Mucosa of gallbladder (tissue), 1 donor: ENCODE measurements at regions not wholly inside any gene's neighbourhood (a gene's known extent, or its start where the extent isn't known, plus 50 kb on each side); places are given as distances from the start of the nearest gene placed in this dataset.
A peak's percentile ranks its signal among the peaks of the same experiment; 100 is the strongest.

ENCODE experiments used
- DNase-seq: peaks from one replicate; pipeline ENCODE4 v3.0.0-alpha.2; 2020; ENCODE audit warnings: low spot score
- donor health status: DM: no; HTN: no; CAD: no.

GRCh38 chr6:14806101-14806500 is 439.8 kb upstream of the JARID2 start:
- no peak for DNase-seq

- DNase-seq: no peak
Measured at GRCh38 chr6:14807130-14807529, 438.7 kb upstream of the JARID2 start.

GRCh38 chr6:14807971-14808370 is 437.9 kb upstream of the JARID2 start:
- no peak for DNase-seq

GRCh38 chr6:14810021-14810420 is 435.8 kb upstream of the JARID2 start:
- DNase-seq: no peak

GRCh38 chr6:14811775-14812428 is 434.0 kb upstream of the JARID2 start:
- no peak for DNase-seq

- DNase-seq: no peak
Measured at GRCh38 chr6:14814016-14814415, 431.9 kb upstream of the JARID2 start.

- DNase-seq: no peak
Measured at GRCh38 chr6:14816116-14816859, 429.6 kb upstream of the JARID2 start.

GRCh38 chr6:14817074-14817473 is 428.8 kb upstream of the JARID2 start:
- no peak for DNase-seq

- DNase-seq: peak; percentile 80
Measured at GRCh38 chr6:14818422-14818884, 427.4 kb upstream of the JARID2 start.

GRCh38 chr6:14819001-14819400 is 426.9 kb upstream of the JARID2 start:
- no peak for DNase-seq

GRCh38 chr6:14819840-14820420 is 425.9 kb upstream of the JARID2 start:
- DNase-seq: no peak

- no peak for DNase-seq
Measured at GRCh38 chr6:14822012-14822553, 423.8 kb upstream of the JARID2 start.

GRCh38 chr6:14822679-14823078 is 423.2 kb upstream of the JARID2 start:
- DNase-seq: no peak

- no peak for DNase-seq
Measured at GRCh38 chr6:14824060-14824459, 421.8 kb upstream of the JARID2 start.

GRCh38 chr6:14824484-14825275 is 421.2 kb upstream of the JARID2 start:
- DNase-seq: no peak

GRCh38 chr6:14826456-14826855 is 419.4 kb upstream of the JARID2 start:
- DNase-seq: no peak

GRCh38 chr6:14827354-14827753 is 418.5 kb upstream of the JARID2 start:
- DNase-seq: no peak

GRCh38 chr6:14828201-14828611 is 417.7 kb upstream of the JARID2 start:
- DNase-seq: no peak

GRCh38 chr6:14831070-14831469 is 414.8 kb upstream of the JARID2 start:
- no peak for DNase-seq

- DNase-seq: no peak
Measured at GRCh38 chr6:14831937-14832336, 413.9 kb upstream of the JARID2 start.

GRCh38 chr6:14832427-14832826 is 413.4 kb upstream of the JARID2 start:
- no peak for DNase-seq
